Uterus (tissue), 3 donors: ENCODE measurements at regions not wholly inside any gene's neighbourhood (a gene's known extent, or its start where the extent isn't known, plus 50 kb on each side); places are given as distances from the start of the nearest gene placed in this dataset.

ENCODE experiments used
- DNase-seq, 2 donors: peaks; one replicate each; pipeline ENCODE4 v3.0.0-alpha.2; 2019 to 2020
- H3K27ac ChIP-seq, 2 donors: fragments of 200-600 bp; sonication (generic); 1 replicate in 1 of 2; 2 replicates in 1 of 2; pipeline ENCODE4 v1.5.1; 2016 to 2018
- H3K27me3 ChIP-seq, 2 donors: fragments of 200-600 bp; sonication (generic); one replicate each; pipeline ENCODE4 v1.5.1; 2018 to 2019; ENCODE audit warnings: control low read depth in 1 of 2
- H3K36me3 ChIP-seq, 2 donors: fragments of 200-600 bp; sonication (generic); one replicate each; pipeline ENCODE4 v1.5.1; 2019; ENCODE audit warnings: control low read depth in 1 of 2
- H3K4me1 ChIP-seq, 2 donors: fragments of 200-600 bp; sonication (generic); one replicate each; pipeline ENCODE4 v1.5.1; 2018 to 2019; ENCODE audit warnings: control low read depth in 1 of 2
- H3K4me3 ChIP-seq, 2 donors: fragments of 200-600 bp; sonication (generic); 1 replicate in 1 of 2; 2 replicates in 1 of 2; pipeline ENCODE4 v1.5.1; 2018 to 2019; ENCODE audit warnings: mild to moderate bottlenecking in 1 of 2
- H3K9me3 ChIP-seq, 2 donors: fragments of 200-600 bp; sonication (generic); one replicate each; pipeline ENCODE4 v1.5.1; 2019; ENCODE audit warnings: control low read depth in 1 of 2
- POLR2A ChIP-seq, 2 donors: fragments of 450-650 bp; IDR thresholded peaks; one replicate each; pipeline ENCODE4 v1.6.1; 2016; ENCODE audit warnings: antibody characterized with exemption in 2 of 2, mild to moderate bottlenecking in 1 of 2, moderate library complexity in 1 of 2
- intact Hi-C: fragments of 100-400 bp; cut with DNase I; formaldehyde crosslinking; loops from one replicate; pipeline ENCODE4 v1.15.1; 2023; ENCODE audit warnings: low total_unique reads
- TF ChIP-seq, protein P1 (sequence below), 4 experiments: fragments of 200-600 bp in 2 of 4; fragments of 450-650 bp in 2 of 4; sonication (generic) in 2 of 4; IDR thresholded peaks; one replicate each; pipeline ENCODE4 v1.5.1; 2016 to 2019; ENCODE audit warnings: antibody characterized with exemption in 4 of 4, mild to moderate bottlenecking in 2 of 4, moderate library complexity in 1 of 4
- donor health status: DM: yes; HTN: yes; CAD: no.

GRCh38 chr1:112196008-112196588, 199.9 kb upstream of the CTTNBP2NL start:
- H3K36me3 ChIP-seq = no peaks in the 10 kb centered on the region
- no peak overlapping the region for H3K4me3 ChIP-seq
- H3K4me1 ChIP-seq = no peaks in the 10 kb centered on the region
- no peak overlapping the region for H3K27ac ChIP-seq
- DNase-seq = no peak
- intact Hi-C loops = no loop called here
- no peak for TF ChIP-seq POLR2A (IDR thresholded peaks at IDR 0.05)
- TF ChIP-seq, protein P1, sequence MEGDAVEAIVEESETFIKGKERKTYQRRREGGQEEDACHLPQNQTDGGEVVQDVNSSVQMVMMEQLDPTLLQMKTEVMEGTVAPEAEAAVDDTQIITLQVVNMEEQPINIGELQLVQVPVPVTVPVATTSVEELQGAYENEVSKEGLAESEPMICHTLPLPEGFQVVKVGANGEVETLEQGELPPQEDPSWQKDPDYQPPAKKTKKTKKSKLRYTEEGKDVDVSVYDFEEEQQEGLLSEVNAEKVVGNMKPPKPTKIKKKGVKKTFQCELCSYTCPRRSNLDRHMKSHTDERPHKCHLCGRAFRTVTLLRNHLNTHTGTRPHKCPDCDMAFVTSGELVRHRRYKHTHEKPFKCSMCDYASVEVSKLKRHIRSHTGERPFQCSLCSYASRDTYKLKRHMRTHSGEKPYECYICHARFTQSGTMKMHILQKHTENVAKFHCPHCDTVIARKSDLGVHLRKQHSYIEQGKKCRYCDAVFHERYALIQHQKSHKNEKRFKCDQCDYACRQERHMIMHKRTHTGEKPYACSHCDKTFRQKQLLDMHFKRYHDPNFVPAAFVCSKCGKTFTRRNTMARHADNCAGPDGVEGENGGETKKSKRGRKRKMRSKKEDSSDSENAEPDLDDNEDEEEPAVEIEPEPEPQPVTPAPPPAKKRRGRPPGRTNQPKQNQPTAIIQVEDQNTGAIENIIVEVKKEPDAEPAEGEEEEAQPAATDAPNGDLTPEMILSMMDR (IDR thresholded peaks at IDR 0.05) = no peak
- H3K27me3 ChIP-seq = no peaks in the 10 kb centered on the region
- H3K9me3 ChIP-seq = peaks cover 0 to 2% of the 10 kb centered on the region in 2 donors

- intact Hi-C loops = no loop called here
- no peak overlapping the region for H3K4me3 ChIP-seq
- peaks cover 0 to 2% of the 10 kb centered on the region in 2 donors for H3K9me3 ChIP-seq
- H3K27ac ChIP-seq = no peak overlapping the region
- TF ChIP-seq POLR2A (IDR thresholded peaks at IDR 0.05) = no peak
- TF ChIP-seq, protein P1 (IDR thresholded peaks at IDR 0.05) = no peak
- H3K36me3 ChIP-seq = no peaks in the 10 kb centered on the region
- no peak for DNase-seq
- no peaks in the 10 kb centered on the region for H3K4me1 ChIP-seq
- H3K27me3 ChIP-seq = no peaks in the 10 kb centered on the region
Measured at GRCh38 chr1:112196731-112197130, 199.3 kb upstream of the CTTNBP2NL start.

GRCh38 chr1:112209493-112209892, 186.5 kb upstream of the CTTNBP2NL start:
- no peak overlapping the region for H3K27ac ChIP-seq
- no peaks in the 10 kb centered on the region for H3K36me3 ChIP-seq
- H3K4me3 ChIP-seq = no peak overlapping the region
- H3K27me3 ChIP-seq = no peaks in the 10 kb centered on the region
- H3K4me1 ChIP-seq = no peaks in the 10 kb centered on the region
- no peak for TF ChIP-seq POLR2A (IDR thresholded peaks at IDR 0.05)
- TF ChIP-seq, protein P1 (IDR thresholded peaks at IDR 0.05) = no peak
- intact Hi-C loops = no loop called here
- no peak for DNase-seq
- H3K9me3 ChIP-seq = peaks cover 0 to 11% of the 10 kb centered on the region in 2 donors

DNA sequence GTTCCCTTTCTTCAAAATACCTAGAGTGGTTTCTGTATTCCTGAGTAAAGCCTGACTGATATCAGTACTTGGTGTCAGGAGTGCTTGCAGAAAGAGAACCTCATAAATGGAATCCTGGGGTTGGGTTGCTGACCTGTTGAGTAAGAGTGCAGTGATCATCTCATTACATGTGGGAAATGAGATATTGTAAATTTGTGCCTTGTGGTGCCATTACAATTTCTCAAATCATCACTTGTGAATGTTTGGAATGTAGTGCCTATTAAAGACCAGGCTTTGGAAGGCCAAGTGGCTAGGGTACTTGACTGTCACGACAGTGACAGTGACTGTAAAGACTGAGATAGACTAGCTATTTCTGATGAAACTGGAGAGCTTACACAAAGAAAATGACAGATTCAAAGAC, 176.7 kb upstream of the CTTNBP2NL start:
- no peak for DNase-seq

GRCh38 chr1:112230232-112230631, 165.8 kb upstream of the CTTNBP2NL start:
- intact Hi-C loops = no loop called here
- no peak for TF ChIP-seq POLR2A (IDR thresholded peaks at IDR 0.05)
- TF ChIP-seq, protein P1 (IDR thresholded peaks at IDR 0.05) = no peak
- H3K9me3 ChIP-seq = no peaks in the 10 kb centered on the region
- H3K27me3 ChIP-seq = no peaks in the 10 kb centered on the region
- no peak overlapping the region for H3K4me3 ChIP-seq
- no peaks in the 10 kb centered on the region for H3K4me1 ChIP-seq
- H3K36me3 ChIP-seq = no peaks in the 10 kb centered on the region
- DNase-seq = no peak
- no peak overlapping the region for H3K27ac ChIP-seq

More for the DNA sequence above, 176.7 kb upstream of the CTTNBP2NL start:
- H3K4me3 ChIP-seq = no peak overlapping the region
- TF ChIP-seq POLR2A (IDR thresholded peaks at IDR 0.05) = no peak
- TF ChIP-seq, protein P1 (IDR thresholded peaks at IDR 0.05) = no peak
- H3K9me3 ChIP-seq = no peaks in the 10 kb centered on the region
- no peaks in the 10 kb centered on the region for H3K4me1 ChIP-seq
- H3K27ac ChIP-seq = no peak overlapping the region
- intact Hi-C loops = no loop called here
- H3K27me3 ChIP-seq = no peaks in the 10 kb centered on the region
- H3K36me3 ChIP-seq = no peaks in the 10 kb centered on the region
